ENCODE measurements at regions not wholly inside any gene's neighbourhood (a gene's known extent, or its start where the extent isn't known, plus 50 kb on each side); places are given as distances from the start of the nearest gene placed in this dataset.

- TF ChIP-seq CTCF (conservative IDR thresholded peaks at IDR 0.05; ENCODE audit: low read length) (no peak), EZH2phosphoT487 (IDR thresholded peaks at IDR 0.05; ENCODE audit: borderline replicate concordance, low read depth, low read length) (no peak)
Measured at GRCh38 chr19:31681121-31681520, 331.9 kb upstream of the TSHZ3 start.
